Retinal pigment epithelial cell (primary cell): ENCODE measurements at regions not wholly inside any gene's neighbourhood (a gene's known extent, or its start where the extent isn't known, plus 50 kb on each side); places are given as distances from the start of the nearest gene placed in this dataset.

Source experiments
- DNase-seq: peaks from one replicate; pipeline ENCODE4 v3.0.0-alpha.2; 2010; ENCODE audit warnings: low read depth
- H3K4me3 ChIP-seq: 2 replicates; pipeline ENCODE4 v1.5.1; 2011; ENCODE audit warnings: mild to moderate bottlenecking, low read length, control low read depth, moderate library complexity
- CTCF ChIP-seq: conservative IDR thresholded peaks from 2 replicates; pipeline ENCODE4 v1.5.1; 2011; ENCODE audit warnings: low read depth, low read length, control low read depth, inconsistent platforms

- no peak for TF ChIP-seq CTCF
- no peak for DNase-seq
- H3K4me3 ChIP-seq = no peak overlapping the region
Measured at GRCh38 chr3:190790185-190790584, 72.3 kb downstream of the GMNC start.

GRCh38 chr3:190786898-190787297 lies 75.6 kb downstream of the GMNC start:
- H3K4me3 ChIP-seq = no peak overlapping the region
- no peak for TF ChIP-seq CTCF
- DNase-seq = no peak

GRCh38 chr3:190785047-190785446 lies 77.4 kb downstream of the GMNC start:
- TF ChIP-seq CTCF = no peak

GRCh38 chr3:190780524-190780923 lies 82.0 kb downstream of the GMNC start:
- TF ChIP-seq CTCF = no peak
- no peak overlapping the region for H3K4me3 ChIP-seq

More at GRCh38 chr3:190785047-190785446, 77.4 kb downstream of the GMNC start:
- DNase-seq = no peak
- H3K4me3 ChIP-seq = no peak overlapping the region

GRCh38 chr3:190774633-190775032 lies 87.9 kb downstream of the GMNC start:
- TF ChIP-seq CTCF = no peak
- no peak for DNase-seq
- H3K4me3 ChIP-seq = no peak overlapping the region

More at GRCh38 chr3:190780524-190780923, 82.0 kb downstream of the GMNC start:
- DNase-seq = no peak

GRCh38 chr3:190773948-190774347 lies 88.5 kb downstream of the GMNC start:
- DNase-seq = no peak
- no peak for TF ChIP-seq CTCF
- no peak overlapping the region for H3K4me3 ChIP-seq

- no peak for DNase-seq
- H3K4me3 ChIP-seq = no peak overlapping the region
- no peak for TF ChIP-seq CTCF
Measured at GRCh38 chr3:190772831-190773230, 89.7 kb downstream of the GMNC start.
